HepG2 (cell line): ENCODE measurements at regions not wholly inside any gene's neighbourhood (a gene's known extent, or its start where the extent isn't known, plus 50 kb on each side); places are given as distances from the start of the nearest gene placed in this dataset.

ENCODE experiments used
- CAMTA2 ChIP-seq: sonication (generic); formaldehyde crosslinking; IDR thresholded peaks from 2 replicates; pipeline ENCODE4 v1.4.0; 2020; ENCODE audit warnings: mild to moderate bottlenecking, missing genetic modification reagents, borderline replicate concordance
- CCAR2 ChIP-seq: fragments of 200-400 bp; formaldehyde crosslinking; optimal IDR thresholded peaks from 2 replicates; pipeline ENCODE3; 2018; ENCODE audit warnings: low read depth, mild to moderate bottlenecking, low read length, moderate library complexity
- DNMT3B ChIP-seq: conservative IDR thresholded peaks from 2 replicates; pipeline ENCODE4 v1.6.1; 2016; ENCODE audit warnings: missing biosample characterization, control low read depth
- ETS1 ChIP-seq: sonication (generic); formaldehyde crosslinking; IDR thresholded peaks from 2 replicates; pipeline ENCODE4 v1.4.0; 2020; ENCODE audit warnings: missing genetic modification reagents
- FOXC1 ChIP-seq: sonication (generic); formaldehyde crosslinking; IDR thresholded peaks from 2 replicates; pipeline ENCODE4 v1.8.0; 2022; ENCODE audit warnings: mild to moderate bottlenecking, missing genetic modification reagents, borderline replicate concordance
- HNRNPK ChIP-seq: fragments of 200-400 bp; formaldehyde crosslinking; IDR thresholded peaks from 2 replicates; pipeline ENCODE4 v1.6.1; 2018; ENCODE audit warnings: low read length, low read depth, moderate library complexity, mild to moderate bottlenecking; ENCODE audit not compliant: poor library complexity, severe bottlenecking
- KLF11 ChIP-seq: IDR thresholded peaks from 2 replicates; pipeline ENCODE4 v1.6.1; 2016; ENCODE audit warnings: missing compliant biosample characterization
- NFYC ChIP-seq: IDR thresholded peaks from 2 replicates; pipeline ENCODE4 v1.6.1; 2016; ENCODE audit warnings: missing genetic modification reagents, missing compliant biosample characterization
- PLRG1 ChIP-seq: fragments of 450-650 bp; conservative IDR thresholded peaks from 2 replicates; pipeline ENCODE4 v1.6.1; 2016
- POGZ ChIP-seq: sonication (generic); formaldehyde crosslinking; IDR thresholded peaks from 2 replicates; pipeline ENCODE4 v1.4.0; 2020; ENCODE audit warnings: mild to moderate bottlenecking, missing genetic modification reagents
- RARA ChIP-seq: IDR thresholded peaks from 2 replicates; pipeline ENCODE4 v1.6.1; 2016; ENCODE audit warnings: missing genetic modification reagents, missing compliant biosample characterization
- RFX5 ChIP-seq: IDR thresholded peaks from 2 replicates; pipeline ENCODE4 v1.6.1; 2011; ENCODE audit warnings: low read depth, low read length, improper control_type of control experiment
- SNAPC2 ChIP-seq: sonication (generic); formaldehyde crosslinking; IDR thresholded peaks from 2 replicates; pipeline ENCODE4 v1.8.1; 2022; ENCODE audit warnings: mild to moderate bottlenecking, missing genetic modification reagents
- SOX6 ChIP-seq, 2 experiments: fragments of 450-650 bp in 1 of 2; sonication (generic) in 1 of 2; formaldehyde crosslinking in 1 of 2; IDR thresholded peaks; 2 replicates each; pipeline versions ENCODE4 v1.4.0 to v1.6.1; 2017 to 2020; ENCODE audit warnings: antibody characterized with exemption in 1 of 2, mild to moderate bottlenecking in 1 of 2, missing genetic modification reagents in 1 of 2
- TBX3 ChIP-seq: fragments of 450-650 bp; IDR thresholded peaks from 2 replicates; pipeline ENCODE4 v1.6.1; 2017; ENCODE audit warnings: antibody characterized with exemption, mild to moderate bottlenecking, inconsistent platforms, borderline replicate concordance
- ZBTB42 ChIP-seq: sonication (generic); formaldehyde crosslinking; IDR thresholded peaks from 2 replicates; pipeline ENCODE4 v1.5.0; 2020; ENCODE audit warnings: mild to moderate bottlenecking, missing genetic modification reagents
- ZNF207 ChIP-seq: fragments of 450-650 bp; IDR thresholded peaks from 2 replicates; pipeline ENCODE4 v1.6.1; 2016; ENCODE audit warnings: antibody characterized with exemption, borderline replicate concordance
- ZNF550 ChIP-seq: sonication (generic); formaldehyde crosslinking; IDR thresholded peaks from 2 replicates; pipeline ENCODE4 v1.4.0; 2020; ENCODE audit warnings: mild to moderate bottlenecking, missing genetic modification reagents, borderline replicate concordance
- ZNF558 ChIP-seq: sonication (generic); formaldehyde crosslinking; IDR thresholded peaks from 2 replicates; pipeline ENCODE4 v1.9.0; 2022; ENCODE audit warnings: mild to moderate bottlenecking, missing genetic modification reagents, borderline replicate concordance
- ZNF570 ChIP-seq: sonication (generic); formaldehyde crosslinking; IDR thresholded peaks from 2 replicates; pipeline ENCODE4 v1.4.0; 2020; ENCODE audit warnings: mild to moderate bottlenecking, missing genetic modification reagents, borderline replicate concordance
- ZNF7 ChIP-seq: IDR thresholded peaks from 2 replicates; pipeline ENCODE4 v1.6.1; 2016; ENCODE audit warnings: missing biosample characterization, missing genetic modification reagents
- TF ChIP-seq, protein P1 (sequence below), 2 experiments: IDR thresholded peaks; 2 replicates each; pipeline ENCODE4 v1.6.1; 2011 to 2012; ENCODE audit warnings: low read length in 2 of 2, borderline replicate concordance in 1 of 2, low read depth in 1 of 2, mild to moderate bottlenecking in 1 of 2, moderate library complexity in 1 of 2
- TF ChIP-seq, protein P2 (sequence below): sonication (generic); formaldehyde crosslinking; IDR thresholded peaks from 2 replicates; pipeline ENCODE4 v1.8.1; 2022; ENCODE audit warnings: mild to moderate bottlenecking, missing genetic modification reagents

DNA sequence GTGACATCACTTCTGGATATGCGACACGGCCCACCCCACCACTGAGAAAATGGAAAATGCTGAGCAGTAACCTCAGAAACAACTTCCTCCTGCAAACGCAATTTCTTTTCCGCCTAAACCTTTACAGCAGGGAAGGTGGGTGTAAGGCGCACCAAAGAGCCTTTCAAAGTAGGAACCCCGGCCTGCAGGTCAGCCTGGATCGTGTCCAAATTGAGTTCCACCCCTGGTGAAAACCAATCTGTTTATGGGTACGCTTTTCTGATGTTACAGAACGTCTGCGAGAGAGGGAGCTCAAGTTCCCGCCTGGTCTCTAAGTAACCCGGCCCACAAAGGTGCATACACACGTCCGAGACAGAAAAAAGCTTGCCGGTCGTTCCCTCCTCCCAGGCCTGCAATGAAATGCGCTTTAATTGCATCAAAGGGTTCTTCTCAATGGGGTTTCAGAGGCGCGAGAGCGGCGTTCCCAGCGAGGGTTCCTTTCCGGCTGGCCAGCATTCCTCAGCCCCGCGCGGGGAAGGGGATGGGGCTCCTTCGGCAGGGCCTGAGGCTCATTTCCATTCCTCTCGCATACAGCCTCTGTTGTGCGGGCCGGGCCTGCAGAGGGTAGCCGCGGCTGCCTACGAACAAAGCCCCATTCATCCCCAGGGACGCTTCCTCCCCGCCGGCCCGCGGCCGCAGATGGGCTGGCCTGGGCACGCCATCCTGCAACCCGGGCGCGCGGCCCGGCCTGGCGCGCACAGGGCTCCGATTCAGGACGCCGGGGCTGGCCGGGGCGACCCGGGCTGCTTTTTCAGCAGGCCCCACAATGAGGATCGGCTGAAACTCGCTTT is 138.1 kb downstream of the TMCO5A start (continued):
- TF ChIP-seq, protein P1, sequence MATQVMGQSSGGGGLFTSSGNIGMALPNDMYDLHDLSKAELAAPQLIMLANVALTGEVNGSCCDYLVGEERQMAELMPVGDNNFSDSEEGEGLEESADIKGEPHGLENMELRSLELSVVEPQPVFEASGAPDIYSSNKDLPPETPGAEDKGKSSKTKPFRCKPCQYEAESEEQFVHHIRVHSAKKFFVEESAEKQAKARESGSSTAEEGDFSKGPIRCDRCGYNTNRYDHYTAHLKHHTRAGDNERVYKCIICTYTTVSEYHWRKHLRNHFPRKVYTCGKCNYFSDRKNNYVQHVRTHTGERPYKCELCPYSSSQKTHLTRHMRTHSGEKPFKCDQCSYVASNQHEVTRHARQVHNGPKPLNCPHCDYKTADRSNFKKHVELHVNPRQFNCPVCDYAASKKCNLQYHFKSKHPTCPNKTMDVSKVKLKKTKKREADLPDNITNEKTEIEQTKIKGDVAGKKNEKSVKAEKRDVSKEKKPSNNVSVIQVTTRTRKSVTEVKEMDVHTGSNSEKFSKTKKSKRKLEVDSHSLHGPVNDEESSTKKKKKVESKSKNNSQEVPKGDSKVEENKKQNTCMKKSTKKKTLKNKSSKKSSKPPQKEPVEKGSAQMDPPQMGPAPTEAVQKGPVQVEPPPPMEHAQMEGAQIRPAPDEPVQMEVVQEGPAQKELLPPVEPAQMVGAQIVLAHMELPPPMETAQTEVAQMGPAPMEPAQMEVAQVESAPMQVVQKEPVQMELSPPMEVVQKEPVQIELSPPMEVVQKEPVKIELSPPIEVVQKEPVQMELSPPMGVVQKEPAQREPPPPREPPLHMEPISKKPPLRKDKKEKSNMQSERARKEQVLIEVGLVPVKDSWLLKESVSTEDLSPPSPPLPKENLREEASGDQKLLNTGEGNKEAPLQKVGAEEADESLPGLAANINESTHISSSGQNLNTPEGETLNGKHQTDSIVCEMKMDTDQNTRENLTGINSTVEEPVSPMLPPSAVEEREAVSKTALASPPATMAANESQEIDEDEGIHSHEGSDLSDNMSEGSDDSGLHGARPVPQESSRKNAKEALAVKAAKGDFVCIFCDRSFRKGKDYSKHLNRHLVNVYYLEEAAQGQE (IDR thresholded peaks at IDR 0.05; ENCODE audit: borderline replicate concordance in 1 of 2, low read depth in 1 of 2, low read length in 2 of 2) = no peak
- TF ChIP-seq NFYC (CRISPR knock-in tag) (no peak), SNAPC2 (no peak), TBX3 (no peak), CCAR2 (no peak), RARA (CRISPR knock-in tag) (no peak), FOXC1 (no peak), DNMT3B (CRISPR knock-in tag) (no peak), KLF11 (CRISPR knock-in tag) (no peak), ZNF550 (CRISPR knock-in tag) (no peak), RFX5 (no peak), HNRNPK (no peak), SOX6 (IDR thresholded peaks at IDR 0.05) (no peak), SOX6 (CRISPR knock-in tag; IDR thresholded peaks at IDR 0.05) (0 out of 2 replicates have a peak, but pooled peaks have one; percentile 33), ZBTB42 (0 out of 2 replicates have a peak, but pooled peaks have one; percentile 46), ETS1 (0 out of 2 replicates have a peak, but pooled peaks have one; percentile 61), POGZ (CRISPR knock-in tag) (no peak; the same call in 1 of the 2 replicates), ZNF7 (CRISPR knock-in tag) (no peak), ZNF558 (CRISPR knock-in tag) (no peak), PLRG1 (no peak), ZNF207 (no peak), ZNF570 (CRISPR knock-in tag) (no peak), CAMTA2 (CRISPR knock-in tag) (no peak)
- TF ChIP-seq, protein P2, sequence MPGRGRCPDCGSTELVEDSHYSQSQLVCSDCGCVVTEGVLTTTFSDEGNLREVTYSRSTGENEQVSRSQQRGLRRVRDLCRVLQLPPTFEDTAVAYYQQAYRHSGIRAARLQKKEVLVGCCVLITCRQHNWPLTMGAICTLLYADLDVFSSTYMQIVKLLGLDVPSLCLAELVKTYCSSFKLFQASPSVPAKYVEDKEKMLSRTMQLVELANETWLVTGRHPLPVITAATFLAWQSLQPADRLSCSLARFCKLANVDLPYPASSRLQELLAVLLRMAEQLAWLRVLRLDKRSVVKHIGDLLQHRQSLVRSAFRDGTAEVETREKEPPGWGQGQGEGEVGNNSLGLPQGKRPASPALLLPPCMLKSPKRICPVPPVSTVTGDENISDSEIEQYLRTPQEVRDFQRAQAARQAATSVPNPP (CRISPR knock-in tag) = no peak
